Pancreas (tissue), 10 donors: ENCODE measurements at regions not wholly inside any gene's neighbourhood (a gene's known extent, or its start where the extent isn't known, plus 50 kb on each side); places are given as distances from the start of the nearest gene placed in this dataset.

Experiments used
- ATAC-seq, 4 donors: fragments of 200-7000 bp; cut with Tn5 transposase; one replicate each; pipeline versions ENCODE4 v1.8.0 to v1.9.1; 2020; ENCODE audit warnings: mild to moderate bottlenecking in 4 of 4, moderate library complexity in 4 of 4
- DNase-seq, 6 donors: peaks; one replicate each; pipeline ENCODE4 v3.0.0-alpha.2; 2020
- FAIRE-seq: peaks from 2 replicates; lab custom pipeline; 2012; peaks lifted over from hg19 to GRCh38; lab: Jason Lieb, UNC
- H3K27ac ChIP-seq, 4 donors: fragments of 200-600 bp; sonication (generic); 1 replicate in 3 of 4; 2 replicates in 1 of 4; pipeline versions ENCODE4 v1.5.0 to v1.8.0; 2020
- H3K27me3 ChIP-seq, 4 donors: fragments of 200-600 bp; one replicate each; pipeline ENCODE4 v1.8.0; 2021
- H3K36me3 ChIP-seq, 3 donors: fragments of 200-600 bp; sonication (generic) in 1 of 3; one replicate each; pipeline versions ENCODE4 v1.5.0 to v1.8.0; 2020 to 2021
- H3K4me1 ChIP-seq, 3 donors: fragments of 200-600 bp; one replicate each; pipeline ENCODE4 v1.8.0; 2021
- H3K4me3 ChIP-seq, 4 donors: fragments of 200-600 bp; sonication (generic) in 2 of 4; one replicate each; pipeline versions ENCODE4 v1.5.0 to v1.8.0; 2020 to 2021
- H3K9me3 ChIP-seq, 4 donors: fragments of 200-600 bp; one replicate each; pipeline ENCODE4 v1.8.0; 2021
- CTCF ChIP-seq, 4 donors: fragments of 200-600 bp; sonication (generic) in 3 of 4; IDR thresholded peaks; one replicate each; pipeline versions ENCODE4 v1.5.0 to v1.8.0; 2021; ENCODE audit warnings: antibody characterized with exemption in 4 of 4
- WGBS, 2 donors: extraction: QIAGEN DNeasy Blood & Tissue Kit; methylation state at CpG; one replicate each; pipeline ENCODE4 v1.1.7; 2013; 5-methylcytosine and 5-hydroxymethylcytosine counted together
- intact Hi-C, 3 donors: fragments of 100-400 bp; cut with DNase I; formaldehyde crosslinking; loops; one replicate each; pipeline versions ENCODE4 v1.11.1 to v1.14.2; 2022
- donor health status: healthy with polysubstance abuse.
- donor health status: DM: no; HTN: no; CAD: no; lungs with moderate emphysema.
- donor health status: DM: no; HTN: no; CAD: no.
- donor health status: control.
- donor health status: control.
- donor health status: Bipolar disorder and iron deficiency.
- donor health status: DM: yes; HTN: yes; CAD: no.
- donor health status: DM: no; HTN: no; CAD: no.
- donor health status: DM: no; HTN: no; CAD: no.
- donor health status: DM: yes; HTN: yes; CAD: no.

- ATAC-seq, result no peak
- no peak for FAIRE-seq
- 52 to 58% methylated on average over 15 of the region's 15 CpGs for WGBS, 2 donors
Observed at GRCh38 chr2:2933426-2933825, 444.2 kb downstream of the EIPR1 start.

GRCh38 chr2:2932692-2933305, 444.8 kb downstream of the EIPR1 start:
- Histone ChIP-seq H3K27me3 (no peaks in the 10 kb centered on the region), H3K36me3 (no peaks in the 10 kb centered on the region), H3K27ac (no peak overlapping the region), H3K9me3 (no peaks in the 10 kb centered on the region), H3K4me1 (no peaks in the 10 kb centered on the region), H3K4me3 (no peak overlapping the region)
- intact Hi-C loops, result no loop called here
- ATAC-seq (no peak), FAIRE-seq (no peak), DNase-seq (no peak)
- TF ChIP-seq CTCF (IDR thresholded peaks at IDR 0.05), result no peak
- WGBS, 2 donors, result 80 to 81% methylated on average over 16 of the region's 16 CpGs

More at GRCh38 chr2:2933426-2933825, 444.2 kb downstream of the EIPR1 start:
- Histone ChIP-seq H3K4me3 (no peak overlapping the region), H3K27me3 (no peaks in the 10 kb centered on the region), H3K27ac (no peak overlapping the region), H3K36me3 (no peaks in the 10 kb centered on the region), H3K9me3 (no peaks in the 10 kb centered on the region), H3K4me1 (no peaks in the 10 kb centered on the region)
- TF ChIP-seq CTCF (IDR thresholded peaks at IDR 0.05), result no peak
- intact Hi-C loops, result no loop called here
- no peak for DNase-seq

DNA sequence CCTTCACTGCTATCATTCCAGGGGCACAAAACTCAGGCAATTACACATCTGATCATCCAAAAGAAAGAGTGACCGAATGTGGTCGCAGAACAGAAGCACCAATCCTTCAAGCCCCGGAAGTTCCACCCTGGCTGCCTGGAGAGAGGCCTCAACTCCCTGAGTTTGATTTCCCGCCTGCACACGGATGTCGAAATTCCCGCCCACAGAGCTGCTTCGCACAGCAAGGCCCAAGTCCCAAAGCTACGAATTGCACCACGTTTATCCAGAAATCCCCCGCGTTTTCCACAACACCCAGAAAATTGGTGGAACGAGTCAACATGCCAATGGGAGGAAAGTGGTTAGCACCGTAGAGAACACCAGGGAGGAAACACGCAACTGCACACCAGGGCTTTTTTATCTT, 445.4 kb downstream of the EIPR1 start:
- H3K36me3 ChIP-seq, result no peaks in the 10 kb centered on the region
- 77% methylated on average over 15 of the region's 15 CpGs for WGBS, 2 donors
- FAIRE-seq, result no peak
- no peaks in the 10 kb centered on the region for H3K4me1 ChIP-seq
- H3K4me3 ChIP-seq, result no peak overlapping the region
- no peaks in the 10 kb centered on the region for H3K27me3 ChIP-seq
- no peaks in the 10 kb centered on the region for H3K9me3 ChIP-seq
- intact Hi-C loops, result no loop called here
- no peak for TF ChIP-seq CTCF (IDR thresholded peaks at IDR 0.05)
- DNase-seq, result no peak
- ATAC-seq, result no peak
- no peak overlapping the region for H3K27ac ChIP-seq

DNA sequence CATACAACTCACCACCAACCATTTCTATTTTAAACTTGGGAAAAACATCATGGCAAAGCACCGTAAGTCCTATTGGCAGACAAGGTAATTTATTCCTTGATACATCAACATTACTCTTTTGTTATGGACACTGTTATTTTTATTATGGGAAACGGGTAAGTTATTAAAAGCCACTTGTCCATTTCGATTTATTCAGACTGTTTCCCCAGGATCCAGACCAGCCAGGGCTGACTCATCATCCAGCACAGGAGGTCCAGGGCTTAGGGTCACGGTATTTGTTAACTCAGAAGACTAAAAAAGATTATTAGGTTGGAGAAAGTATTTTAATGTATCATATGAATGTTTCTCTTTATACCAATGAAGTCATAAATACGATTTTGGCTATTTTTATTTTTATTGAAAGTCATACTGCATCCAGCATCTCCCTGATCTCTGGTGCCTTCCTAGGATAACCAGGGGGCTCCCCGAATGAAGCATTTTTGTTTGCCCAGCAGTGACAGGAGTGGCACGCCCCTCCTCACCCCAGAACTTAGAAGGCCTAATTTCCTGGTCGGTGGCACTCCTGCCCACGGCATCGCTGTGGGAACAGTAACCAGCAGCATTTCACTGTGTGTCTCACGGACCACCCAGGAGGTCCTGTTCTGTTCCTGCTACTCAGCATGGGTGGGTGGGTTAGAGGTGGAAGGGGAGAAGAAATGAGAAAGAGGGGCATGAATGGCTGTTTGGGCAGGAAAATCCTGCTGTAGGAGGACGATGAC, 446.1 kb downstream of the EIPR1 start:
- ATAC-seq (no peak), DNase-seq (no peak), FAIRE-seq (no peak)
- Histone ChIP-seq H3K27me3 (no peaks in the 10 kb centered on the region), H3K4me1 (no peaks in the 10 kb centered on the region), H3K9me3 (no peaks in the 10 kb centered on the region), H3K4me3 (no peak overlapping the region), H3K36me3 (no peaks in the 10 kb centered on the region), H3K27ac (no peak overlapping the region)
- TF ChIP-seq CTCF (IDR thresholded peaks at IDR 0.05), result no peak
- intact Hi-C loops, result no loop called here
- WGBS, 2 donors, result 71 to 84% methylated on average over 12 of the region's 12 CpGs

DNA sequence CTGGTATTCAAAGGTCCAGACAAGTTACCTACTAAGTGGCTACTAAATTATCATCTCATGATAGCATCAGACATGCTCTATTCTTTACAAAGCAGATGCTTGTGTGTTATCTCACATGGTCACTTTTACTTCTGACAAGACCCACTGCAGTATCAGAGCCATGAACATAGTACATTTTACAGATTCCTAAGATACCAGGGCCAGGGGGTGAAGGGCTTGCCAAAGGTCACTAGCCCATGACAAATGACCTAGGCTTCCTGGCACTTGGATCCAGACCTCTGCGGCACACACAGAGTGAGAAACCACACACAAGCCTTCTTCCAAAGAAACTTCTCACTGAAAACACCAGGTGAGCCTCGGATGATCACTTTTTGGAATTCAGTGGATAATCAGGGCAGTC, 446.8 kb downstream of the EIPR1 start:
- H3K27me3 ChIP-seq, result no peaks in the 10 kb centered on the region
- DNase-seq (no peak), ATAC-seq (no peak), FAIRE-seq (no peak)
- WGBS, 2 donors, result 66 to 67% methylated on average over 2 of the region's 2 CpGs
- intact Hi-C loops, result no loop called here
- no peaks in the 10 kb centered on the region for H3K36me3 ChIP-seq
- H3K4me1 ChIP-seq, result no peaks in the 10 kb centered on the region
- H3K9me3 ChIP-seq, result no peaks in the 10 kb centered on the region
- TF ChIP-seq CTCF (IDR thresholded peaks at IDR 0.05), result no peak
- no peak overlapping the region for H3K4me3 ChIP-seq
- no peak overlapping the region for H3K27ac ChIP-seq
